Sigmoid colon (tissue), 4 donors: ENCODE measurements at regions not wholly inside any gene's neighbourhood (a gene's known extent, or its start where the extent isn't known, plus 50 kb on each side); places are given as distances from the start of the nearest gene placed in this dataset.

Source experiments
- CTCF ChIP-seq, 4 experiments: fragments of 450-650 bp in 3 of 4; fragments of 200-600 bp in 1 of 4; IDR thresholded peaks; one replicate each; pipeline ENCODE4 v1.5.1; 2016 to 2019; ENCODE audit warnings: antibody characterized with exemption in 4 of 4, mild to moderate bottlenecking in 3 of 4, moderate library complexity in 2 of 4
- EP300 ChIP-seq, 4 donors: sonication (generic); formaldehyde crosslinking; IDR thresholded peaks; one replicate each; pipeline ENCODE4 v1.6.1; 2017; ENCODE audit warnings: antibody characterized with exemption in 4 of 4

DNA sequence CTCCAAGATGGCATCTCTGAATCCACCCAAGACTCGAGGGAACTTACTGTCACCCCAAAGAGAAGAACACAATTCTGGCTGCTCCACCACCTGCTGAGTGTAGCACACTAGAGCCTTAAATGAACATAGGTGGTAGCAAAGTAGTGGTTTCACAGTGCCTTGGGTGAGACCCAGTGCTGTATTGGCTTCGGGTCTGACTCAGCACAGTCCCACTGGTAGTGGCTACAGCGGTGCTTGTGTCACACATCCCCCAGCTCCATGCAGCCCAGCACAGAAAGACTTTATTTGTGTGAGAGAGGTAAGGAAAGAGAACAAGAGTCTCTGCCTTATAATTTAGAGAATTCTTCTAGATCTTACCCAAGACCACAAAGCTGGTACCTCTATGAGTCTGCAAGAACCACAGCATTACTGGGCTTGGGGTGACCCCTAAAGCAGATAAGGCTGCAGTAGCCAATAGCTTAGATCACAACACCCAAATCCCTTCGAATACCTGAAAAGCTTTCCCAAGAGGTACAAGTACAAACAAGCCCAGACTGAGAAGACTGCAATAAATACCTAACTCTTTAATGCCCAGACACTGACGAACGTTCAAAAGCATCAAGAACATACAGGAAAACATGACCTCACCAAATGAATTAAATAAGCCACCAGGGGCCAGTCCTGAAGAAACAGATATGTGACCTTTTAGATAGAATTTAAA, 83.3 kb upstream of the SLC38A4 start:
- TF ChIP-seq CTCF (IDR thresholded peaks at IDR 0.05), result no peak
- no peak for TF ChIP-seq EP300 (IDR thresholded peaks at IDR 0.05)
